ENCODE measurements at regions not wholly inside any gene's neighbourhood (a gene's known extent, or its start where the extent isn't known, plus 50 kb on each side); places are given as distances from the start of the nearest gene placed in this dataset.

DNA sequence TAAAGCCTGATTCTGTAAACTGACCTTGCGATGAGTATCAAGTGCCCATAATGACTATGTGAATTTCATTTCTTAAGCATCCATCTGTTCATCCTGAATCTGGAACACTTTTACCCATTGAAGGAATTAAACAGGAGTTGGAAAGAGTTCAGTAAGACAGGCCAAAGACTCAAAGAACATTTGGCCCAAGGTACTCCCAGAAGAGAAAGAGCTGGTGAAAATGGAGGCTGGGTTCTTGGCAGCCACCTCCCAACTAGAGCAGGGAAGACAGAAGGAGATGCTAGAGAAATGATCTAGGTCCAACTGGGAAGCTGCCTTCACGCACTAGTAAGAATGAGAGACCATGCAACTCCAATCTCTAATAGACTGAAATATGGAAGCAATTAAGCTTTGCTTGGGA is 57.1 kb upstream of the ADRA1D start:
- TF ChIP-seq POLR2A (IDR thresholded peaks at IDR 0.05; ENCODE audit: low read depth, low read length) = no peak
- TF ChIP-seq POLR2AphosphoS5 (IDR thresholded peaks at IDR 0.05; ENCODE audit: low read depth, low read length) = no peak
